GM18517 (cell line): ENCODE measurements at regions not wholly inside any gene's neighbourhood (a gene's known extent, or its start where the extent isn't known, plus 50 kb on each side); places are given as distances from the start of the nearest gene placed in this dataset.
"Not testable (repeated sequence)": the region's sequence is repeated elsewhere in the genome, so short reads cannot be mapped to it uniquely, and the experiment has no call there.

Experiments used
- ATAC-seq: cut with Tn5 transposase; IDR thresholded peaks from one replicate; pipeline ENCODE4 v1.9.1; 2021; ENCODE audit warnings: mild to moderate bottlenecking, moderate library complexity; ENCODE audit not compliant: unreplicated experiment

DNA sequence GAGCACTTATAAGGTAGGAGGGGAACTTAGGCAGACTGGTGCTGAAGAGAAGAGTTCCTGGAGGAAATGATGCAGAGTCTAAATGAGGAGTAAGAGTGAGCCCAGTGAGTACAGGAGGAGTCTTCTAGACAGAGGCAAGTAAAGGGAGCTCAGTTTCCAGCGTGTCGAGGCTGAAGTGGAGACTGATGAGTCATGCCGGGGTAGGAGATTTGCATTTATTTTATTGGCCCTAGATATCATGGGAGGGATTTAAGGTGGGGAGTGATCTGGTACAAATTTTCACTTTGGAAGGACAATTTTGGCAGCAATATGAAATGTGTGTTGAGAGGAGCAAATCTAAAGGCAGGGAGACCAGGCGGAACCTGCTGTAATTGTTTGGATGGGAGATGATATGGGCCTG is 157.5 kb downstream of the TTC8 start:
- no peak for ATAC-seq

DNA sequence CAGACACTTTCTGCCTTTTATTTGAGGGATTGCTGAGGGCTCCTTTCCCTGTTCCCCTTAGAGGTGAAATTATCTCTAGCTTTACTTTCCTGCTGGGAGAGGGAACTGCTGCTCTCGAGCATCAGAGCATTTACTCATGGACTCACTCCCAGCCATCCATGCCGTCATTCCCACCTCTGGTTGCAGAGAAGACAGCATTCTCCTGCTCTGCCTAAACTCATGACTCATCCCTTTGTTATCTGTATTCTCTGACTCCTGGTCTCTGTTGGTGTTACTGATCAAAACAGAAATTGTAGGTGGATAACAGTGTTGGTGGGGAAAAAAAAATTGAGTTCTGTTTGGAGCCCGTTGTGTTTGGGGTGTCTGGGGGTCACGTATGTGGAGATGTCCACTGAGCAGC is 159.3 kb downstream of the TTC8 start:
- no peak for ATAC-seq

DNA sequence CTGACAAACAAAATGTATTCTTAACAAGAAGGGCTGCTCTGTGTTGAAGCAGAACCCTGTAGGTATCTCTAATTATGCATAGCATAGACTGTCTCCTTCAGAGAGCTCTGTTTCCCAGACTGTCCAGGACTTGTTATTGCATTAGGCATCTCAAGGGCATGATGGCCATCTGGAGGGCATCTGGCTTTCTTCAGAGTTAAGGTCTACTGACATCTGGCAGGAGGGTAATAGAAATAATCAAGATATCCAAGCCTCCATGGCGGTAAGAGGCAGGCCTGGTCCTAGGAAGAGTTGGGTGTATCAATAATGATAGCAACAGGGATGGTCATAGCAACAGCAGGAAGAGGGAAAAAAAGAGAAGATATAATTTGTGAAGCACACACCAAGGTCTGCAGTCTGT is 161.2 kb downstream of the TTC8 start:
- ATAC-seq = no peak

DNA sequence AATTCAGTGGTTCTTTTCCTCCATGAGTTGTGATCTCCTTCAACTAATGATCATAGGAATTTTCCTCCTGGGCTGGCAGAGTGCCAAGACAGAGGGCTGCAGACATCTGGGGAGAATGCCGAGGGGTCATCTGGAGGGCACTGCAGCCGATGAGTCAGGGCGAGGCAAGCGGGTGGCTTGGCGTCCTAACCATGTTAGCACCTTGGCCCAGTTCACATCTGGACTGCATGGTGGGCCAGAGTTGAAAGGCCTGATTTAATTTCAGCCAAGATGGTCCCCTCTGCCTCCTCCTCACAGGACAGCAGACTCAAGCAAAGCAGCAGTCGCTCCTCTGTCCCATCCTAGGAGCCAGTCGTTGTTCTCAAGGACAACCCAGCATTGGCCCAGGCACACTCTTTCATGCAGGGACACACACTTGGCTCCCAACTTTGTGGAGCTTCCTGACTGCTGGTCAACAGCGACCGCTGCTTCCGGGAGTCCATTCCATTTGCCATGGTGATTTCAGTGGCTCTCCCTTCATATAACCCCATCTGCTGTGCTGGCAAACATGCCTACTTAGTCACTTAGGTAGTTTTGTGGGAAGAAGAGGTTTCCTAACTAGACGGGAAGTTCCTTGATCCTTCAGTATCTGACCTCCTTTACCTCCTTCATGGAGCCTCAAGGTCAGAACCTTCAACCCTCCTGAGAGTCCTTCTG is 161.8 kb downstream of the TTC8 start:
- ATAC-seq = no peak

DNA sequence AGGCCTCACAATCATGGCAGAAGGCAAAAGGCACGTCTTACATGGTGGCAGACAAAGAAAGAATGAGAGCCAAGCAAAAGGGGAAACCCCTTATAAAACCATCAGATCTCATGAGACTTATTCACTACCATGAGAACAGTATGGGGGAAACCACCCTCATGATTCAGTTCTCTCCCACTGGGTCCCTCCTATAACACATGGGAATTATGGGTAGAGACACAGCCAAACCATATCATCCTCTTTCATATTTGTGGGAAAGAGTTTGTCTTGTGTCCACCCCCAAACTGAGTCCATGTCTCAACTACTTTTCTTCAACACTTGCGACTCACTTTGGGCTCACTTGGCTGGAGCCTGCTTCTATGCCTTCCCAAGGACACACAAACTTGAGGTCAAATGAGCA is 162.5 kb downstream of the TTC8 start:
- ATAC-seq = not testable (repeated sequence)

DNA sequence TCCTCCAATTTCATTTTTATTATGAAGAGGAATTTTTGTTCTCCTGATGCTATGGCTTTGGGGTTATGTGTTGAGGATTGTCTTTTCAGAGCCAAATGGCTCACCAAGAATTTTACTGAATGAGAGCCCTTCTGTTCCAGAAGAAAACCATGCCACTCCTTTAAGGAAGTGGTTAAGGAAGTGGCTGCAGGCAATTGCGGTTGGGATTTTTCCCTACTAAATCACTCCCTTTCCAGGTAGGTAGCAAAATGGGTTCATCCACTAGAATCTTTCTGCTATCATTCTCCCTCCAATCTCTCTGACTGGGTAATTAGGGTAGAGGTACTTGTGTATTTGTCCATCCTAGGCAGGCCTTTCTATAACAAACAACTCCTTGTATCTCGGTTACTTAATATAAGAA is 163.1 kb downstream of the TTC8 start:
- no peak for ATAC-seq

DNA sequence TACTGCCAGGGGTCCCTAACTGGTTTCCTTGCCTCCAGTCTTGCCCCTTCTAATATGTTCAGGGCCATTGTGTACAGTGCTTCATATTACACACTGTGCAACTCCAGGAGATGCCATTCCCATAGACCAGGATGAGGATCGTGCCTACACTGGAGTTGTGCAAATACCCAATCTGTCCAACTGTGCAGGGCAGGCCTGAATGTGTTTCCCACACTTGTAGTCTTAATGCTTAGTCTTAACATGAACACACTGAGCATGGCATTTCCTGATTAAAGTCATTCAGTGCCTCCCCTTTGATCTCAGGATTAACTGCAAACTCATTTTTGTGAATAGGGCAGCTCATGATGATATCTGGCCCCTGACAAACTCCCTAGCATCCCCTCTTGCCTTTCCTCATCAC is 165.5 kb downstream of the TTC8 start:
- ATAC-seq = no peak

DNA sequence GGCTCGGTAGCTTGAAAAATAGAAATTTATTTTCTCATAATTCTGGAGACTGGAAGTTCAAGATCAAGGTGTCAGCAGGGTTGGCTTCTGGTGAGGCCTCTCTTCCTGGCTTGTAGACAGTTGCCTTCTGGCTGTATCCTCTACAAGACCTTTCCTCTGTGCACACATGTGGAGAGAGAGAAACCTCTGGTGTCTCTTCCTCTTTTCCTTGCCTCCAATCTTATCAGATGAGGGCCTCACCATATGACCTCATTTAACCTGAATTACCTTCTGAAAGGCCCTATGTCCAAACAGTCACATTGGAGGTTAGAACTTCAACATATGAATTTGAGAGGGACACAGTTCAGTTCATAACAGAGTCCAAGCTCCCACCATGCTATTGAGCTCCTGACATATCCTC is 166.4 kb downstream of the TTC8 start:
- no peak for ATAC-seq

DNA sequence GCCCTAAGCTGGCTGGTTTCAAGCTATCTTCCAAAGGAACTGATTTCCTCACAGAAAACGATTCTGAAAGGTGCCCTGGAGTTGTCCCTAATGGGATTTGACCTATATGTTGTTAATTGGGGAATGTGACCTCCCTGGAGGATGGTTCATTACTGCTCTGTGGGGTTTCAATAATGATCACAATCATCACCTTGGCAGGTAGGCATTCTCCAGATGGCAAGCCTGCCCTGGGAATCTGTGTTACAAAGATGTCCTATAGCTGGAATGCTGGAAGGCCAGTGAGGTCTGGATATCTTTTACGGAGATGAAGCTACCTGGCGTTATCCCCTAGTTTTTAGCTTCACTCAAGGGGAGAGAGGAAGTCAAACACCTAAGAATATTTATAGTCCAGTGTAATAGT is 167.6 kb downstream of the TTC8 start:
- no peak for ATAC-seq

DNA sequence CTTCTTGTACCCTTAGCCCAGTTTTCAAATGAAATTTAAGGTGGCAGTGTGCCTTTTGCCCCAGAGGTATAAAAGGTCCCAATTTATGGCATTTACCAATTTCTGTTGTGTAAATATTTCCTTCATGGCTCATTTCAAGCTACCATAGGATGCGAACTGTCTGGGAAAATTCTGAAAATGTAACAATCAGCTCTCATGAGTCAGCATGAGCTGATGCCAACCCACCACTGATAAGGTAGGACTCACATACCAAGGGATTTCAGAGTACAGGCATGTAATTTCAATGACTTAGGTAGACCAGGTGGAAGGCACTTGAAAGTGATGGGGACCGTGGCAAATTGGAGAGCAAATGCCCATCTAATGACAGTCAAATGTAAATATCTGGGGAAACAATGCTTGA is 169.5 kb downstream of the TTC8 start:
- ATAC-seq = no peak

DNA sequence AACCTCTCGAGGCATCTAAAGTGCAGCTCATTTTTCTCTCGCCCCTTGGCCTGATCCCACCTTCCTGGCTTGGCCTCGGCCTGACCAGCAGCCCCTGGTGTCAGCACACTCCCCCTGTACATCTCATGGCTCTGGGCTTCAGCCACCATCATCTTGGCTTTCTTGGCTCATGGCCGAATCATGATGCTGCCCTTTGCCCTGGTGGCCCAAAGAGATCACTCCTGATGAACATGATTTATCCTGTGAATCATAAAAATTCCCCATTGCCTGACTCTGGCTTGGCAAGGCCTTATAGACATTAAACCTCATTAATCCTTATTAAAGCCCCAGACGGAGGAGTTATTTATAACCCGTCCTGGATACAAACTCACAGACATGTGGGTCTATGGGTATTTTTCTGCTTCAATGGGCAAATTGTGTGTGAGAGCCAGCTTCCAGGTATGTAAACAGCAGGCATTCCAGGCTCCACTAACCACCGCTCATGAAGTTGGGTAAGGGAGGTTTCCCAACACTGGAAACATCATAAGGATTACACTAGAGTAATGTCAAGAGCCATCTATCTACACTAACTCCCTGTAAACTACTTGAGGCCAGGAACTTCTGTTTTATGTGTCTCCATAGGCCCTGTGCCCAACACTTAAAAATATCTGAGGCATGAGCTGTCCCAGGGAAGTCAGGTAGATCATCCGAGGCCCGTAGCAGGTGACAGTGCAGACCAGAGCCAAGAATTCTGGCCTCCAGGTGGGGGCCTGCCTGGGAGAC is 171.2 kb downstream of the TTC8 start:
- ATAC-seq = no peak

DNA sequence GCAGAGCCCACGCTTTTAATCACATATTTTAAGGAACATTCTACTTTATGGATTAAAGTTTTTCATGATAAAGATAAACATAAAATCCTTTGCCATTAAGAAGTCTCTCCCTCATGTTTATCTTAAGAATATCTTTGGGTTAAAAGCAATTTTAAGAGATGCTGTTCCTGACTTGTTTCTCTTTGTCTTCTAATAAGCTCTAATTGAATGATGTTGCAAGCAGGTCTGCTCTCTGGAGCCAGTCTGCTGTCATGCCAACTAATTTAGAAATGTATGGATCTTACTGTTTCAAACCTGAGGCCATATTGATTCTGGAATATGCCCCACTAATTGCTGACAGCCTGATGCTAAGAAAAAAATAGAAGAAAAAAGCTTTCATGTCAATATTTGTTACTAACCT is 173.6 kb downstream of the TTC8 start:
- no peak for ATAC-seq

DNA sequence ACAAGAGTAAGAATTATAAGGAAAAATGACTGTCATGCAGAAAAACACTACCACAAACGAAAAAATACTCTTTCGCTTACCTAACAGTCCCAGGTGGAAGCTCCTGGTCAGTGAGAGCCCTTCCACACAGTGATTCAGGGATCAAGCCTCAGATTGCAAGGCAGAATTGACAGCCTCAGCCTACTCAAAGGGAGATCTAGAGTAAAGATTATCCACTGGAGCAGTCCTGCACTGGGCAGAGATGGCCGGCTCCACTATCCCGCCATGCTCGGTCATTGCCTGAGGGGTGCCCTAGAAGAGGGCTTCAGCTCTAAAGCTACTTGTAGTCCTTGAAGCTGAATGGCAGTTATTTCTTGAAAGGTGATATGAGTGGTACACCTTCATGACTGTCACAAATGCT is 174.7 kb downstream of the TTC8 start:
- ATAC-seq = no peak

DNA sequence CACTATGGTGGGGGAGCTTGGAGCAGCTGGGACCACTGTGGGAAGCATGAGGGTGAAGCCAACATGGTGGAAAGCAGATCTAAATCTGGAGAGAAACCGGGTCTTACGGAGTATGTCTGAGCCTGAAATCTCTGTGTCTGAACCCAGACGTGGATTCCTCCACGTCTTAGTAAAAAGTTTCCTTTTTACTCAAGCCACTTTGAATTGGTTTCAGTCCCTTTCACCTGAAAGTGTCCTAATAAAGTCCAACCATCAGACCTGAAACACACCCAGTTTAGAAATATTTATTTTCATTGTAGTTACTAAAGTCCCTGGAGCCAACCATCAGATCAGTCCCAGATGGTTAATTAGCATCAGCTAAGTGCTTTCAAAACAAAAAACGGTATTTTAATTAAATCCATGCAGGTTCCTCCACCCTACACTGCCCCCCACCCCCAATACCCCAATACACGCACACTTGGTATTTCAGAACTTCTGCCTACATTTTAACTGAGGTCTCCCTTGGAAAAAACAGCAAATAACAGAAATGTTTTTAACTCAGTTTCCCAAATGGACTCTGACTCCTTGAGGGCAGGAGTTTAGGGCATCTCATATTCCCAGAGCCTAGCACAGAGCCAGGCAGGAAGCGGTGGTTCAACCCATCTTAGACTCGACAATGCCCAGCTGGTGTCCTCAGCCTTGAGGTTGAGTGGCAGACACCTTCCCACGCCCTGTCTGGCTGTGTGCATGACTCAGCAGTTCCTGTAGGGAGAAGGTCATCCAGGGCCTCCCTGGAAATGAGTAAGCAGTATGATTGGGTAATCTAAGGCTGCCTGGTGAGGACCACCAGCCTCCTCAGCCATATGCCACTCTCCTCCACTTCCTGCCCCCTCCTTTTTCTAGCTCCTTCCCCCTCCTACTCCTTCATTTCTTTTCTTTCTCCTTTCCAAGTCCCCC is 175.8 kb downstream of the TTC8 start:
- no peak for ATAC-seq

DNA sequence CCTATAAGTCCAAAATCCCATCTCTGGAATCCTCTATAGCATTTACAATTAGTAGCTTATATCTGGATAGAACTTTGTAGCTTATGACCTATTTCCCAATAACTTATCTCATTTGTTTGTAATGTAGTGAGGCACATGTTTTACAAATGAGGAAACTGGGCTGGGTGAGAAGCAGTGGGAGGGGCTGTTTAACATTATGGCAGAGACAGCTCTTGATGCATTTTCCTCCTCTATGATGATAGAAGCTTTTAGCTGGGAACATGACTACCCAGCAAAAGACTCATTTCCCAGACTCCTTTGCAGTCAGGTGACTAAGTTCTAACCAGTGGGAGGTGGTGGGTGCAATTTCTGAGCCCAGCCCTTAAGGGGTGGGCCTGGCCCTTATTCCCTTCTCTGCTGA is 179.7 kb downstream of the TTC8 start:
- ATAC-seq = no peak

DNA sequence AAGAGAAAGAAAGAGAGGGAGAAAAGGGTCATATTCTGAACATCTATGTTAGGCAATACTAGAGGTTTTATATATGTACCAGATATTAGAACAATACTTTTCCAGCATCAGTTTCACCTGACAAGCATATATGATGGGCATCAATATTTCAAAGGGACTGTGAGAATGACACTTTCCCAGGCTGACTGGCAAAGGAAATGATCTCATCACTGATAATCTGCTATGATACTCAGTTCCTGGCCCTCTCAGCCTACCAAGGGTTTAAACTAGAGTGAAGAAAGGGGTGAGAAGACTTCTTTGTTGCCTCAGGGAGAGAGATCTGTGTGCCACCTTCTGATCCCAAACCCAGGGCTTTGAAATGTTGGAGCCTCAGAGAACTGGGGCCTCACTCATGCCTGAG is 183.5 kb downstream of the TTC8 start:
- no peak for ATAC-seq

DNA sequence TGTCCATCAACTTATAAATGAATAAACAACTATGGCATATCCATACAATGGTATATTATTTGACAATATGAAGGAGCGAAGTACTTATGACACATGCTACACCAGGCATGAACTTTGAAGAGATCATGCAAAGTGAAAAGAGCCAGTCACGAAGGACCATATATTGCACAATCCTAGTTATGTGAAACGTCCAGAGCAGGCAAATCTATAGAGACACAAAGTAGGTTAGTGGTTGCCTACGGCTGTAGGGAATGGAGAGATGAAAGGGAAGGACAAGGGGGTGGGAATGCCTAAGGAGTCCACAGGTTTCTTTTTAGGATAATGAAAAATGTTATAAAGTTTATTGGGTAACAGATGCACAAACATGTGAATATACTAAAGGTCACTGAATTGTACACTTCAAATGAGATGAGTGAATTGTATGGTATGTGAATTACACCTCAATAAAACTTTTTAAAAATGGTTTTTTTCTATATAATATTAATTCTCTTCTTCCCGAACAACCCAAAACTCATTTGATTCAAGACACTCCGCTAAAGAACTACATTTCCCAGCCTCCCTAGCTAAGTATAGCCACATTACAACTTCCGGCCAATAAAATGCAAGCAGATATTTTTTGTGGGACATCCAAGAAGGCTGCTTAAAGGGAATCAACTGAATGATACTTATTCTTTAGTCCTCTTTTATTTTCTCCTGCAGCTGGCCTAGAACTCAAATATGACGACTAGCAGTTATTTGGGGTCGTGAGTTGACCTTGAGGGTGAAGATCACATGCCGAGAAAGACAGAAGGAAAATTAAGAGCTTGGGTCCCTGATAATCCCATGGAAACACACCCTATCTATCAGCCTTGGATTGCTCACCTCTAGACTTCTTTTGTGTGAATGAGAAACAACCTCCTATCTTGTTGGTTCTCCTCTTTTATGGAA is 187.2 kb downstream of the TTC8 start:
- no peak for ATAC-seq

DNA sequence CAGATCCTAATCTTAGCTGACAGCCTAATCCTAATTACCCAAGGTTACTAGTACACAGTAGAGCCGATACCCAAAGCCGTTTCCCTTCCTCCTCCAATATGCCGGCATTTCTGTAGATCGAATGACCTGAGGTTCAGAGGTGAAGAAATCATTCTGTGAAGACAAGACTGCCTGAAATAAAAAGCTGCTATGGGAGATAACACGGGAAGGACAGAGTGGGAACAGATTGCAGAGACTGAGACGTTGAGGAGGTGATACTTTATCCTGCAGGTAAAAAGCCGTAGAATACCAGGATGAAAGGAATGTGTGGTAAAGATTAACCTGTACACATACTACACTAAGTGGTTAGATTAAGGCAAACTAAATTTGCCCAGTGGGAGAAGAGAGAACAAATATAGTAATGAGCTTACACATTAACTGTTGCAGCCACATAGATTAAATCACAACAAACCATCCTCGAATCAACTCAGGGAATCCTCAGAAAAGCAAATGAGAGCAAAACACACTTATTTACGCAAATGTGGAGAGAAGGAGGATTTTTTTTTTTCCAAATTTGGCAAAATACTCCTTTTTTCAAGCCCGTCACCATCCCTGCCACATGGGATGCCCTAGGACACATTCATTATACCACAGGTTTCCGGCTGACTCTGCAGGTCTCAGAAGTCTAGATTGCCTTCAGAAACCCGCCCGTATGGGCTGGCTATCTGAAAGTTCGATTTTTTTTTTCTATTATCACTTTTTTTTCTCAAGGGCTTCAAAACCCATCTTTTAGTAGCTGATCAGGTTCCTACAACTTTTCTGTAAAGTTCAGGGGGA is 188.0 kb downstream of the TTC8 start:
- no peak for ATAC-seq

DNA sequence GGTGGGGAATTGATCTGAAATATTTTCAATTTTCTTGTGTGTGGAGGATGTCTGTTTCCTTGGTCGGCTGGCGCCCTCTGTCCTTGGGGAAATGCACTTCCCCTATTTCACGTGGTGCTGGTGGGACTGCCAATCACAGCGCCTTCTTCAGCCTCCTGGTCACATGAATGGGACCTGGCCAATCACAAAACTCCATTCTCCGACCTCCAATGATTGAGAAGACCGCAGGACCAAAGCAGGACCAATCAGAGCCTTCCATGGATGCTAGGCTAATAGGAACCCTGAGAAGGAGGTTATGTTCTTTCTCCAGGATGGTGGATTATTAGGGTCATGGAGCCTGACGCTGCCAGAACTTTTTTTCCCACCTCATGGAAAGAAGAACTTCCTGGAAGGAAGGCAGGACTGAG is 188.7 kb downstream of the TTC8 start:
- no peak for ATAC-seq
